ENCODE measurements at regions not wholly inside any gene's neighbourhood (a gene's known extent, or its start where the extent isn't known, plus 50 kb on each side); places are given as distances from the start of the nearest gene placed in this dataset.

GRCh38 chr2:101617188-101617587 lies 80.3 kb upstream of the MAP4K4 start:
- H3K4me3 ChIP-seq: no peak overlapping the region
- H3K4me1 ChIP-seq: peaks cover 3% of the 10 kb centered on the region
- no peaks in the 10 kb centered on the region for H3K9me3 ChIP-seq
- no peak overlapping the region for H3K27ac ChIP-seq
- DNase-seq (ENCODE audit: low spot score in 2 of 2): no peak
- H3K36me3 ChIP-seq: no peaks in the 10 kb centered on the region
- TF ChIP-seq CTCF (IDR thresholded peaks at IDR 0.05) (no peak), EP300 (IDR thresholded peaks at IDR 0.05) (no peak), POLR2A (IDR thresholded peaks at IDR 0.05) (no peak), POLR2AphosphoS5 (IDR thresholded peaks at IDR 0.05) (no peak)
- no peaks in the 10 kb centered on the region for H3K27me3 ChIP-seq
- WGBS: 81% methylated on average over 8 of the region's 8 CpGs

- Histone ChIP-seq H3K4me1 (peaks cover 3% of the 10 kb centered on the region), H3K4me3 (no peak overlapping the region), H3K36me3 (no peaks in the 10 kb centered on the region), H3K27ac (no peak overlapping the region), H3K27me3 (no peaks in the 10 kb centered on the region), H3K9me3 (no peaks in the 10 kb centered on the region)
- no peak for DNase-seq (ENCODE audit: low spot score in 2 of 2)
- 86% methylated on average over 5 of the region's 5 CpGs for WGBS
- TF ChIP-seq POLR2AphosphoS5 (IDR thresholded peaks at IDR 0.05) (no peak), EP300 (IDR thresholded peaks at IDR 0.05) (no peak), POLR2A (IDR thresholded peaks at IDR 0.05) (no peak), CTCF (IDR thresholded peaks at IDR 0.05) (no peak)
Observed at GRCh38 chr2:101614127-101614759, 83.3 kb upstream of the MAP4K4 start.

GRCh38 chr2:101613056-101613704 lies 84.3 kb upstream of the MAP4K4 start:
- Histone ChIP-seq H3K9me3 (no peaks in the 10 kb centered on the region), H3K4me3 (no peak overlapping the region), H3K27me3 (no peaks in the 10 kb centered on the region), H3K27ac (no peak overlapping the region), H3K4me1 (peaks cover 3% of the 10 kb centered on the region), H3K36me3 (no peaks in the 10 kb centered on the region)
- WGBS: 83% methylated on average over 15 of the region's 15 CpGs
- TF ChIP-seq CTCF (IDR thresholded peaks at IDR 0.05): no peak
- no peak for TF ChIP-seq POLR2A (IDR thresholded peaks at IDR 0.05)
- no peak for TF ChIP-seq EP300 (IDR thresholded peaks at IDR 0.05)
- TF ChIP-seq POLR2AphosphoS5 (IDR thresholded peaks at IDR 0.05): no peak
- no peak for DNase-seq (ENCODE audit: low spot score in 2 of 2)

GRCh38 chr2:101612019-101612418 lies 85.5 kb upstream of the MAP4K4 start:
- H3K9me3 ChIP-seq: no peaks in the 10 kb centered on the region
- no peak for DNase-seq (ENCODE audit: low spot score in 2 of 2)
- no peaks in the 10 kb centered on the region for H3K27me3 ChIP-seq
- H3K36me3 ChIP-seq: no peaks in the 10 kb centered on the region
- WGBS: 92% methylated on average over 3 of the region's 3 CpGs
- peaks cover 3% of the 10 kb centered on the region for H3K4me1 ChIP-seq
- no peak for TF ChIP-seq POLR2AphosphoS5 (IDR thresholded peaks at IDR 0.05)
- no peak for TF ChIP-seq POLR2A (IDR thresholded peaks at IDR 0.05)
- no peak for TF ChIP-seq EP300 (IDR thresholded peaks at IDR 0.05)
- TF ChIP-seq CTCF (IDR thresholded peaks at IDR 0.05): no peak
- H3K4me3 ChIP-seq: no peak overlapping the region
- no peak overlapping the region for H3K27ac ChIP-seq

GRCh38 chr2:101610750-101611315 lies 86.7 kb upstream of the MAP4K4 start:
- 92% methylated on average over 3 of the region's 3 CpGs for WGBS

More at GRCh38 chr2:101610750-101611315, 86.7 kb upstream of the MAP4K4 start:
- Histone ChIP-seq H3K27me3 (no peaks in the 10 kb centered on the region), H3K27ac (no peak overlapping the region), H3K4me3 (no peak overlapping the region), H3K36me3 (no peaks in the 10 kb centered on the region), H3K9me3 (no peaks in the 10 kb centered on the region), H3K4me1 (no peaks in the 10 kb centered on the region)
- DNase-seq (ENCODE audit: low spot score in 2 of 2): no peak
- TF ChIP-seq POLR2A (IDR thresholded peaks at IDR 0.05) (no peak), EP300 (IDR thresholded peaks at IDR 0.05) (no peak)
